Naive thymus-derived CD8-positive, alpha-beta T cell (primary cell): ENCODE measurements at regions not wholly inside any gene's neighbourhood (a gene's known extent, or its start where the extent isn't known, plus 50 kb on each side); places are given as distances from the start of the nearest gene placed in this dataset.

Experiments
- ATAC-seq, 2 donors: fragments of 150-1000 bp; cut with Tn5 transposase in 1 of 2; sonication (Bioruptor Pico), chemical (Tn5 transposase) in 1 of 2; 1 replicate in 1 of 2; 2 replicates in 1 of 2; pipeline ENCODE4 v1.10.0; 2021; ENCODE audit warnings: mild to moderate bottlenecking in 2 of 2, moderate library complexity in 2 of 2
- POLR2A ChIA-PET: fragments of 350-600 bp; sonication (Branson Sonifier 250); formaldehyde crosslinking; loops from one replicate; lab custom pipeline; 2021; ENCODE audit warnings: antibody characterized with exemption; lab: Charles Lee
- DNase-seq, 10 donors: peaks; one replicate each; pipeline versions ENCODE4 v3.0.0 to v3.0.0-alpha.2; 2020 to 2022
- H3K27ac Mint-ChIP-seq, 10 donors: one replicate each; pipeline ENCODE4 v1.8.0; 2020 to 2022; ENCODE audit warnings: mild to moderate bottlenecking in 10 of 10, mixed read lengths in 10 of 10, moderate library complexity in 4 of 10, inconsistent platforms in 1 of 10
- H3K27me3 Mint-ChIP-seq, 5 donors: one replicate each; pipeline ENCODE4 v1.8.0; 2021 to 2022; ENCODE audit warnings: mixed read lengths in 5 of 5
- H3K36me3 Mint-ChIP-seq, 3 donors: one replicate each; pipeline ENCODE4 v1.8.0; 2020 to 2022; ENCODE audit warnings: mixed read lengths in 3 of 3, mild to moderate bottlenecking in 2 of 3, inconsistent platforms in 1 of 3
- H3K4me1 Mint-ChIP-seq, 4 donors: one replicate each; pipeline ENCODE4 v1.8.0; 2021 to 2022; ENCODE audit warnings: mixed read lengths in 4 of 4
- H3K4me3 Mint-ChIP-seq, 10 donors: one replicate each; pipeline ENCODE4 v1.8.0; 2020 to 2022; ENCODE audit warnings: mild to moderate bottlenecking in 10 of 10, mixed read lengths in 10 of 10, moderate library complexity in 6 of 10, inconsistent platforms in 1 of 10
- H3K9me3 Mint-ChIP-seq, 9 donors: one replicate each; pipeline ENCODE4 v1.8.0; 2020 to 2022; ENCODE audit warnings: mixed read lengths in 9 of 9, mild to moderate bottlenecking in 3 of 9, inconsistent platforms in 1 of 9, moderate library complexity in 1 of 9

- Mint-ChIP-seq H3K4me1 (peaks cover 0 to 2% (median 0%) of the 10 kb centered on the region in 4 donors), H3K9me3 (no peaks in the 10 kb centered on the region), H3K27ac (no peak overlapping the region), H3K36me3 (no peaks in the 10 kb centered on the region), H3K4me3 (no peak overlapping the region), H3K27me3 (peaks cover 9 to 19% (median 14%) of the 10 kb centered on the region in 5 donors)
- no peak for DNase-seq
- POLR2A ChIA-PET, result no interaction called here
- ATAC-seq, result no peak
Measured at GRCh38 chr13:31081316-31081715, 80.4 kb downstream of the HSPH1 start.

- POLR2A ChIA-PET, result no interaction called here
- DNase-seq (no peak), ATAC-seq (no peak)
- H3K27me3 Mint-ChIP-seq, result peaks cover 7 to 24% (median 13%) of the 10 kb centered on the region in 5 donors
- peaks cover 0 to 3% (median 1%) of the 10 kb centered on the region in 4 donors for H3K4me1 Mint-ChIP-seq
- no peaks in the 10 kb centered on the region for H3K36me3 Mint-ChIP-seq
- H3K27ac Mint-ChIP-seq, result peak overlapping the region in 1 of 10 donors; percentile 43
- no peak overlapping the region for H3K4me3 Mint-ChIP-seq
- peaks cover 0 to 2% (median 0%) of the 10 kb centered on the region in 9 donors for H3K9me3 Mint-ChIP-seq
Measured at GRCh38 chr13:31074756-31075155, 86.9 kb downstream of the HSPH1 start.

DNA sequence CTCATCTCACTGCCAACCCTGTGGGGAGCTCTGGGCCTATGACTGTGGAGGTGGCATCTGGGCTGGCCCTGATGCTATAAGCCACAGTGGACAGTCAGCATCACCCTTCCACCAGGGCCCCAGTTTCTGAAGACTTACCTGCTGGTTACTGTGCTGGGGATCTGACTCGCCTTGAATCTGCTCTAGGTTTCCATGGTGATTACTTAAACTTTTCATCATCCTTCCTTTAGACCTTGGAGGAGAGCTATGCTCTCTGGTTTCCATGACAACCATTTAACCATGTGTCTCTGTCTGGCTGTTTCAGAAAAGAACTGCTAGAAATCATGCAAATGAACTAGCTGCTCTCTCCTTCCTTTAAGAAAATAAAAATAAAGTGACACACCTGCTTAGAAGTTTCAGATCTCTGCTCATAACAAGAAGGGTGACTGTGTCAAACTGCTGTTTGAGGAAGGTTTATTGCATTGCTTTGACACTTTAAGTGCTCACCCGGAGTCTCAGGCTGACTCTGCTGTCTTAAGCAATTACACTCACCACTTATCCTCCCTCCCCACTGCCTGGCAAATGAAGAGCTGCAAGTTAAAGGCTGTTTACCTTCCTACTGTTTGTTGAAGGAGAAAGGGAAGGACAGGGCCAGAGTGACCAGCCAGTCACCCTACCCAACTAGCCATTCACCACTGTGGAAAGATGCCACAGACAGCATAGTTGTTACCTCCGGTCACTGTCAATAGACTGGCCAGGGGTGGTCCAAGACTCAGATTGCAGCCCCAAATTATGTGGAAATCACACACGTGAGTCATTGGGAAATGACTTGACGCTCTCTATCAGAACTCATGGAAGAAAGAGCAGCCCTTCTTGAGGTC lies 87.6 kb downstream of the HSPH1 start:
- H3K9me3 Mint-ChIP-seq, result peaks cover 0 to 2% (median 0%) of the 10 kb centered on the region in 9 donors
- peak; percentile 11 to 20 for ATAC-seq
- peak overlapping the region in 2 of 10 donors; percentile 15 to 35 for H3K27ac Mint-ChIP-seq
- H3K4me3 Mint-ChIP-seq, result no peak overlapping the region
- DNase-seq, result no peak
- H3K27me3 Mint-ChIP-seq, result peaks cover 7 to 24% (median 13%) of the 10 kb centered on the region in 5 donors
- POLR2A ChIA-PET, result no interaction called here
- peaks cover 0 to 3% (median 1%) of the 10 kb centered on the region in 4 donors for H3K4me1 Mint-ChIP-seq
- H3K36me3 Mint-ChIP-seq, result no peaks in the 10 kb centered on the region

DNA sequence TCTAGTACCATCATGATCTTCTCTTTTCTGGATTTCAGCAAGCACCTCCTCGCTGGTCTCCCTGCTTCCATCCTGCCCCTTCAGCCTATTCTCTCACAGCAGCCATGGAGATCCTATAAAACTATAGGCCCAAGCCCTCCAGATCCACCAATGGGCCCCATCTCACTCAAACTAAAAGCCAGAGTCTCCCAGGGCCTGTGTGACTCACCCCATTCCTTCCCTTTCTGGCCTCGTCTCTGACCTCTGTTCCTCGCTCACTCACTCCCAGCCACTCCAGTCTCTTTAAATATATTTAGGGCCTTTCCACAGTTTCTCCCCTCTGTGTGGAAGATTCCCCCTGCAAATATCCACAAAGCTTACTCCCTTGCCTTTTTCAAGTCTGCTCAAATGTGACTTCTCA lies 89.7 kb downstream of the HSPH1 start:
- no peak for ATAC-seq
- H3K4me3 Mint-ChIP-seq, result no peak overlapping the region
- no peak for DNase-seq
- peaks cover 7 to 14% (median 11%) of the 10 kb centered on the region in 5 donors for H3K27me3 Mint-ChIP-seq
- POLR2A ChIA-PET, result no interaction called here
- H3K27ac Mint-ChIP-seq, result no peak overlapping the region
- H3K4me1 Mint-ChIP-seq, result peaks cover 0 to 3% (median 0%) of the 10 kb centered on the region in 4 donors
- peaks cover 0 to 2% (median 0%) of the 10 kb centered on the region in 9 donors for H3K9me3 Mint-ChIP-seq
- H3K36me3 Mint-ChIP-seq, result no peaks in the 10 kb centered on the region

GRCh38 chr13:31069808-31070534 lies 91.7 kb downstream of the HSPH1 start:
- Mint-ChIP-seq H3K4me1 (peaks cover 0 to 3% (median 0%) of the 10 kb centered on the region in 4 donors), H3K27me3 (peaks cover 0 to 6% (median 2%) of the 10 kb centered on the region in 5 donors), H3K27ac (no peak overlapping the region), H3K36me3 (no peaks in the 10 kb centered on the region), H3K9me3 (no peaks in the 10 kb centered on the region), H3K4me3 (no peak overlapping the region)
- ATAC-seq (no peak), DNase-seq (no peak)
- POLR2A ChIA-PET, result no interaction called here

- Mint-ChIP-seq H3K27me3 (peaks cover 3 to 17% (median 11%) of the 10 kb centered on the region in 5 donors), H3K36me3 (no peaks in the 10 kb centered on the region), H3K9me3 (peaks cover 0 to 5% (median 0%) of the 10 kb centered on the region in 9 donors), H3K27ac (no peak overlapping the region), H3K4me1 (no peaks in the 10 kb centered on the region), H3K4me3 (no peak overlapping the region)
- DNase-seq (no peak), ATAC-seq (no peak)
- POLR2A ChIA-PET, result no interaction called here
Measured at GRCh38 chr13:31068119-31068423, 93.6 kb downstream of the HSPH1 start.

DNA sequence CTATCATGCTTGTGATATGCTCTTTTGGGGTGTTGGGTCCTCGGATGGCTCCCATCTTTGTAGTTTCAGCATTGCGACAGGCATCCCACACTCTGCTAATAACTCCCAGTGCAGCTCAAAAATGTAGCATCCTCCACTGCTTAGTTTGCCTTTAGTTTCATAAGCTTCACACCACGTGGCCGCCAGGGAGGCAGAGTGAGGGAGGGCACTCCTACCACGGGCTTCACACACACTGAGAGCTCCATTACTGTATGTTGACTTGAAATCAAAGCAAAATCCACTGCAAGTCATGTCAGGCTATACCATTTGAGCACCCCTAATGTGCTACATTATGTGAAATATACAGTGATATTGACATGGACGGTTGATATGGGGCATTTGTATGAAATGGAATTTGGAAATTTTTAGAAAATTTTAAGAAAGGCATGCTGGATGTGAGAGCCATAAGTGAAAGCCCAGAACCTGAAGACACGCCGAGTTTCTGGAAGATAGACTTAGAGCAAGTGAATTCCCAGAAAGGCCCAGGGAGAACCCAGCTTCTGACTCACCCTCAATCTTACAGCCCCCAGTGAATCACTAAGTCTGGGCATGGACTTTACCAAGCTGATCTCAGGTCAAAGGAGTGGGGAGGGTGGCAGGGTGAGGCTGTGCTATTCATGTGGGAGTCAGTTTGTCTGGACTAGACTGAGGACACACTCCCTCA lies 94.1 kb downstream of the HSPH1 start:
- H3K4me1 Mint-ChIP-seq, result no peaks in the 10 kb centered on the region
- ATAC-seq, result no peak
- no peaks in the 10 kb centered on the region for H3K36me3 Mint-ChIP-seq
- peaks cover 3 to 17% (median 11%) of the 10 kb centered on the region in 5 donors for H3K27me3 Mint-ChIP-seq
- H3K27ac Mint-ChIP-seq, result no peak overlapping the region
- POLR2A ChIA-PET, result no interaction called here
- peaks cover 0 to 5% (median 0%) of the 10 kb centered on the region in 9 donors for H3K9me3 Mint-ChIP-seq
- no peak for DNase-seq
- no peak overlapping the region for H3K4me3 Mint-ChIP-seq

- H3K36me3 Mint-ChIP-seq, result no peaks in the 10 kb centered on the region
- no peak overlapping the region for H3K27ac Mint-ChIP-seq
- H3K4me1 Mint-ChIP-seq, result no peaks in the 10 kb centered on the region
- no peak overlapping the region for H3K4me3 Mint-ChIP-seq
- ATAC-seq, result no peak
- peaks cover 0 to 5% (median 0%) of the 10 kb centered on the region in 9 donors for H3K9me3 Mint-ChIP-seq
- H3K27me3 Mint-ChIP-seq, result peaks cover 7 to 40% (median 23%) of the 10 kb centered on the region in 5 donors
- DNase-seq, result no peak
- POLR2A ChIA-PET, result no interaction called here
Measured at GRCh38 chr13:31064636-31065035, 97.1 kb downstream of the HSPH1 start.

DNA sequence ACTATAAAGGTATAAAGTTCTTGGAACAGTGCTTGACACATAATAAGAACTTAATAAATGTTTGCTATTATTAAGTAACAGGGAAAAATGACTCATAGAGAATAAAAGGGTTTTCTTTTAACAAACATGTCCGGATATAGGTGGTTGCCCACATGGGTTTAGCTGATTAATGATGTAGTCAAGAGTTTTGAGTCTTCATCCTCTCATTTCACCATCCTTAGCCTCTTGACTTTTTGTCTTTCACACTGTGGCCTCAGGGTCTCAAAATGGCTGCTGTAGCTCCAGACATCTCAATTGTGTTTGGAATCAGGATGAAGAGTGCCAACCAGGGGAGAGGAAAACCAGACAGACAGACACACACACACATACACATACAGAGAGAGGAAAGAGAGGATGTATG lies 97.9 kb downstream of the HSPH1 start:
- no peak for DNase-seq
- H3K4me1 Mint-ChIP-seq, result no peaks in the 10 kb centered on the region
- peaks cover 7 to 40% (median 23%) of the 10 kb centered on the region in 5 donors for H3K27me3 Mint-ChIP-seq
- H3K9me3 Mint-ChIP-seq, result peaks cover 0 to 5% (median 0%) of the 10 kb centered on the region in 9 donors
- no peak overlapping the region for H3K4me3 Mint-ChIP-seq
- H3K36me3 Mint-ChIP-seq, result no peaks in the 10 kb centered on the region
- H3K27ac Mint-ChIP-seq, result no peak overlapping the region
- POLR2A ChIA-PET, result no interaction called here
- no peak for ATAC-seq

DNA sequence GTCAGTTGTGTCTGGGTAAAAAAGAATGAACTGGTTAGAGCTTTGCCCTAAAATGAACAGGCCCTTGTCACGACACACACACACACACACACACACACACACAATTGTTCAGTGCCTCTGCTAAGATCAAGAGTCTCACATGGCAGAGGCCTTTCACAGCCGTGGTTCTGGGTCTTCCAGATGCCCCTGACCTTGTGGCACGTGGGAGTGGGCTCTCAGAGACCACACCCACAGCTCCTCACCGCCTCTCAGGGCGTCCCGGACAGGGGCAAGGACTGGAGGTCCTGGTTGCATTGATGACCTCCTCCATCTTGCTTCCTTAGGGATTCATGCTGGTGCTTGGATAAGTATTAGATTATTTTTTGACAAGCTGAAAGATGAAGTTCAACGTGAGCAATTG lies 101.0 kb downstream of the HSPH1 start:
- no peak for DNase-seq
- POLR2A ChIA-PET, result no interaction called here
- Mint-ChIP-seq H3K9me3 (peaks cover 0 to 5% (median 0%) of the 10 kb centered on the region in 9 donors), H3K27ac (no peak overlapping the region), H3K27me3 (peaks cover 6 to 40% (median 20%) of the 10 kb centered on the region in 5 donors), H3K4me3 (no peak overlapping the region), H3K4me1 (no peaks in the 10 kb centered on the region), H3K36me3 (no peaks in the 10 kb centered on the region)
- no peak for ATAC-seq

- H3K36me3 Mint-ChIP-seq, result no peaks in the 10 kb centered on the region
- no peaks in the 10 kb centered on the region for H3K4me1 Mint-ChIP-seq
- DNase-seq (no peak), ATAC-seq (no peak)
- H3K9me3 Mint-ChIP-seq, result peaks cover 0 to 5% (median 0%) of the 10 kb centered on the region in 9 donors
- H3K27ac Mint-ChIP-seq, result no peak overlapping the region
- POLR2A ChIA-PET, result no interaction called here
- no peak overlapping the region for H3K4me3 Mint-ChIP-seq
- peaks cover 6 to 40% (median 20%) of the 10 kb centered on the region in 5 donors for H3K27me3 Mint-ChIP-seq
Measured at GRCh38 chr13:31060220-31060619, 101.5 kb downstream of the HSPH1 start.

- Mint-ChIP-seq H3K4me3 (no peak overlapping the region), H3K9me3 (no peaks in the 10 kb centered on the region), H3K36me3 (no peaks in the 10 kb centered on the region), H3K27me3 (peaks cover 4 to 28% (median 17%) of the 10 kb centered on the region in 5 donors), H3K27ac (no peak overlapping the region), H3K4me1 (no peaks in the 10 kb centered on the region)
- ATAC-seq (no peak), DNase-seq (no peak)
- POLR2A ChIA-PET, result no interaction called here
Measured at GRCh38 chr13:31057403-31058033, 104.2 kb downstream of the HSPH1 start.
